Fibroblast of lung (primary cell): ENCODE measurements at regions not wholly inside any gene's neighbourhood (a gene's known extent, or its start where the extent isn't known, plus 50 kb on each side); places are given as distances from the start of the nearest gene placed in this dataset.

Experiments used
- DNase-seq, 2 donors: peaks; one replicate each; pipeline versions ENCODE4 v3.0.0 to v3.0.0-alpha.2; 2010; ENCODE audit warnings: low read depth in 2 of 2
- H2AFZ ChIP-seq: 2 replicates; pipeline ENCODE4 v1.5.1; 2012; ENCODE audit warnings: low read length, control low read depth, inconsistent platforms
- H3K27ac ChIP-seq: 2 replicates; pipeline ENCODE4 v1.5.1; 2011; ENCODE audit warnings: low read length, control low read depth; ENCODE audit not compliant: insufficient read depth
- H3K27me3 ChIP-seq: 2 replicates; pipeline ENCODE4 v1.5.1; 2011; ENCODE audit warnings: mild to moderate bottlenecking, low read length; ENCODE audit not compliant: control insufficient read depth, insufficient read depth
- H3K36me3 ChIP-seq: 2 replicates; pipeline ENCODE4 v1.5.1; 2011; ENCODE audit warnings: low read length; ENCODE audit not compliant: control insufficient read depth, insufficient read depth
- H3K4me1 ChIP-seq: 2 replicates; pipeline ENCODE4 v1.5.1; 2011; ENCODE audit warnings: low read length; ENCODE audit not compliant: control insufficient read depth, insufficient read depth; ENCODE audit errors: extremely low read depth
- H3K4me2 ChIP-seq: 2 replicates; pipeline ENCODE4 v1.5.1; 2011; ENCODE audit warnings: low read length, control low read depth; ENCODE audit not compliant: insufficient read depth; ENCODE audit errors: extremely low read depth
- H3K4me3 ChIP-seq, 4 experiments: fragments of 200-600 bp in 1 of 4; sonication (generic) in 1 of 4; replicated peaks in 1 of 4; 2 replicates each; pipeline ENCODE4 v1.5.1; 2011 to 2016; ENCODE audit warnings: low read length in 4 of 4, low read depth in 3 of 4, mild to moderate bottlenecking in 3 of 4, control low read depth in 2 of 4, inconsistent platforms in 1 of 4, mixed read lengths in 1 of 4; ENCODE audit not compliant: insufficient read depth in 1 of 4; ENCODE audit errors: control extremely low read depth in 1 of 4
- H3K79me2 ChIP-seq: 2 replicates; pipeline ENCODE4 v1.5.1; 2012; ENCODE audit warnings: mild to moderate bottlenecking, low read length, inconsistent platforms; ENCODE audit not compliant: control insufficient read depth, insufficient read depth
- H3K9ac ChIP-seq: 2 replicates; pipeline ENCODE4 v1.5.1; 2011; ENCODE audit warnings: mild to moderate bottlenecking, low read length, control low read depth; ENCODE audit not compliant: insufficient read depth
- H3K9me3 ChIP-seq: 2 replicates; pipeline ENCODE4 v1.5.1; 2012; ENCODE audit warnings: low read depth, low read length; ENCODE audit not compliant: control insufficient read depth, insufficient read depth
- H4K20me1 ChIP-seq: 2 replicates; pipeline ENCODE4 v1.5.1; 2011; ENCODE audit warnings: low read length; ENCODE audit not compliant: control insufficient read depth, insufficient read depth; ENCODE audit errors: extremely low read depth
- EZH2 ChIP-seq: IDR thresholded peaks from 2 replicates; pipeline ENCODE4 v1.5.1; 2012; ENCODE audit warnings: low read length, control low read depth, mild to moderate bottlenecking; ENCODE audit errors: missing control alignments
- TF ChIP-seq, protein P1 (sequence below), 2 donors: IDR thresholded peaks in 1 of 2; conservative IDR thresholded peaks in 1 of 2; 1 replicate in 1 of 2; 2 replicates in 1 of 2; pipeline ENCODE4 v1.5.1; 2011 to 2012; ENCODE audit warnings: low read length in 2 of 2, control low read depth in 1 of 2, inconsistent platforms in 1 of 2, low read depth in 1 of 2, mild to moderate bottlenecking in 1 of 2

DNA sequence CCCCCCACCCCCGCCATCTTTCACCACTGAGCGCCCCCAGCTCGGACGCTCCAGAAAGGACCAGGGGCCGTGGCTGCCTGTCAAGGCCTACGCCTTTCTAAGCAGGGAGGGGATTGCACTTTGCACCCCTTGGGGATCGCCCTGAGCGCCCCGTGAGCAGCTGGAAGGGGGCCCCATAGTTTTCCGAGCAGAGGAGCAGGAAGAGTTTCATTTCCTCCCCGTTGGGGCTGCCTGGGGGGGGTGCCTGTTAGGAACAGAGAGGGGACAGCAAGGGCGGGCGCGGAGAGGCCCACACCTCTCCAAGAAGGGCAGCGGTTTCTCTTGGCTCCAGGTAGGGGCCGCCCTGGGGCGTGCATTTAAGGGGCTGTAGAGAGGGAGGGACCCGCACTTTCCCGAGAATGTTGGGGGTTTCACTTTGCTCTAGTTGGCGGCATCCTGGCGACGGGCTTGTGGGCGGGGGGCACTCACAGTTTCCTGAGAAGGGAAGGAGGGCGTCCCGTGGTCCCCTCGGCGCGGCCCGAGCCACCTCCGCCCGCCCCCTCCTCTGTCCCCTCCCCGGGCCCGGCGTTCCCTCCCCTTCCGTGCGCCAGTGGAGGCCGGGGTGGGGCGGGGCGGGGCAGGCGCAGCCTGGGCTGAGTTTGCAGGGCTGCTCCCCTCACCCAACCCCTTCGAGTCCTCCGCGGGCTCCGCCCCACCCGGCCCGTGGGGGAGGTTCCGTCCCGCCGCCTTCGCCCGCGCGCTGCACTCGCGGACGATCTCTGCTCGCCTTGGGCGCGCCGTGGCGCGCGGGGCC, 82.3 kb upstream of the CD99 start:
- peak; percentile 80 to 81 for DNase-seq
- H3K27ac ChIP-seq: peak overlapping the region; percentile 57
- peak overlapping the region; percentile 65 for H3K9ac ChIP-seq
- no peaks in the 10 kb centered on the region for H3K36me3 ChIP-seq
- no peaks in the 10 kb centered on the region for H3K27me3 ChIP-seq
- no peaks in the 10 kb centered on the region for H4K20me1 ChIP-seq
- TF ChIP-seq, protein P1, sequence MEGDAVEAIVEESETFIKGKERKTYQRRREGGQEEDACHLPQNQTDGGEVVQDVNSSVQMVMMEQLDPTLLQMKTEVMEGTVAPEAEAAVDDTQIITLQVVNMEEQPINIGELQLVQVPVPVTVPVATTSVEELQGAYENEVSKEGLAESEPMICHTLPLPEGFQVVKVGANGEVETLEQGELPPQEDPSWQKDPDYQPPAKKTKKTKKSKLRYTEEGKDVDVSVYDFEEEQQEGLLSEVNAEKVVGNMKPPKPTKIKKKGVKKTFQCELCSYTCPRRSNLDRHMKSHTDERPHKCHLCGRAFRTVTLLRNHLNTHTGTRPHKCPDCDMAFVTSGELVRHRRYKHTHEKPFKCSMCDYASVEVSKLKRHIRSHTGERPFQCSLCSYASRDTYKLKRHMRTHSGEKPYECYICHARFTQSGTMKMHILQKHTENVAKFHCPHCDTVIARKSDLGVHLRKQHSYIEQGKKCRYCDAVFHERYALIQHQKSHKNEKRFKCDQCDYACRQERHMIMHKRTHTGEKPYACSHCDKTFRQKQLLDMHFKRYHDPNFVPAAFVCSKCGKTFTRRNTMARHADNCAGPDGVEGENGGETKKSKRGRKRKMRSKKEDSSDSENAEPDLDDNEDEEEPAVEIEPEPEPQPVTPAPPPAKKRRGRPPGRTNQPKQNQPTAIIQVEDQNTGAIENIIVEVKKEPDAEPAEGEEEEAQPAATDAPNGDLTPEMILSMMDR (conservative IDR thresholded peaks at IDR 0.05 in 1 of 2, IDR thresholded peaks at IDR 0.05 in 1 of 2; ENCODE audit: low read depth in 1 of 2, low read length in 2 of 2): no peak
- TF ChIP-seq EZH2: no peak
- H3K9me3 ChIP-seq: no peaks in the 10 kb centered on the region
- no peaks in the 10 kb centered on the region for H3K4me1 ChIP-seq
- peak overlapping the region; percentile 77 to 93 (median 84) for H3K4me3 ChIP-seq
- peak overlapping the region; percentile 83 for H2AFZ ChIP-seq
- peaks cover 4% of the 10 kb centered on the region for H3K79me2 ChIP-seq
- H3K4me2 ChIP-seq: peak overlapping the region; percentile 79

DNA sequence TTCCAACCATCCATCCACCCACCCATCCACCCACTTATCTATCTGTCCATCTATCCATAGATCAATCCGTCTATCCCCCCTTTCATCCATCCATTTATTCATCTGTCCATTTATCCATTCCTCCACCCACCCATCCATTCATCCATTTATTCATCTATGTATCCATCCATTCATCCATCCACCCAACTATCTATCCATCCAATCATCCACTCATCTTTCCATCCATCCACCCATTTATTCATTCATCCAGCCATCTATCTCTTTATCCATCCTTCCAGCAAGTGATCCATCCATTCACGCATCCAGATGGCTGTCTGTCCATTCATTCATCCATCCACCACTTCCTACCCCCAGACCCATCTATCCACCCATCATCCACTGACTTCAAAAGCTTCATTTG, 84.0 kb upstream of the CD99 start:
- Histone ChIP-seq H3K36me3 (no peaks in the 10 kb centered on the region), H3K27ac (no peak overlapping the region), H3K9me3 (no peaks in the 10 kb centered on the region), H3K4me3 (no peak overlapping the region), H2AFZ (no peak overlapping the region), H3K27me3 (no peaks in the 10 kb centered on the region), H3K9ac (no peak overlapping the region), H3K79me2 (peaks cover 4% of the 10 kb centered on the region), H3K4me1 (no peaks in the 10 kb centered on the region), H4K20me1 (no peaks in the 10 kb centered on the region), H3K4me2 (no peak overlapping the region)
- no peak for TF ChIP-seq EZH2
- TF ChIP-seq, protein P1 (conservative IDR thresholded peaks at IDR 0.05 in 1 of 2, IDR thresholded peaks at IDR 0.05 in 1 of 2; ENCODE audit: low read depth in 1 of 2, low read length in 2 of 2): no peak
- no peak for DNase-seq

DNA sequence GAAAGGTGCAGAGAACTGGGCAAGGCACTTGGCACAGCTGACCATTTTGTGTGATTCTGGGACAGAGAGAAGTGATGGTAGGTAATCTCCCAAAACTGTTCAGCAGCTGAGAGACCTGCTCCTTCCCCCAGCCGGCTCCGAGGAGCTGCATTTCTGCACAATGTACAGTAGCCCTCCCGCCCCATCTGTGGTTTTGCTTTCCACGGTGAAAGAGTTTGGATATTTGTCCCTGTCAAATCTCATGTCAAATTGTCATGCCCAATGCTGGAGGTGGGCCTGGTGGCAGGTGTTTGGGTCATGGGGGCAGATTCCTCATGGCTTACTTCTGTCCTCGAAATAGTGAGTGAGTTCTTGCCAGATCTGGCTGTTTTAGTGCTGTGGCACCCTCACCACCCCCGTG, 90.5 kb upstream of the CD99 start:
- H3K79me2 ChIP-seq: no peaks in the 10 kb centered on the region
- H3K4me1 ChIP-seq: no peaks in the 10 kb centered on the region
- H3K27me3 ChIP-seq: no peaks in the 10 kb centered on the region
- no peaks in the 10 kb centered on the region for H4K20me1 ChIP-seq
- no peak for TF ChIP-seq EZH2
- TF ChIP-seq, protein P1 (conservative IDR thresholded peaks at IDR 0.05 in 1 of 2, IDR thresholded peaks at IDR 0.05 in 1 of 2; ENCODE audit: low read depth in 1 of 2, low read length in 2 of 2): no peak
- H3K4me3 ChIP-seq: no peak overlapping the region
- no peak overlapping the region for H2AFZ ChIP-seq
- no peaks in the 10 kb centered on the region for H3K9me3 ChIP-seq
- no peaks in the 10 kb centered on the region for H3K36me3 ChIP-seq
- H3K4me2 ChIP-seq: no peak overlapping the region
- no peak overlapping the region for H3K27ac ChIP-seq
- H3K9ac ChIP-seq: no peak overlapping the region
- no peak for DNase-seq
